ENCODE measurements at regions not wholly inside any gene's neighbourhood (a gene's known extent, or its start where the extent isn't known, plus 50 kb on each side); places are given as distances from the start of the nearest gene placed in this dataset.
A peak's percentile ranks its signal among the peaks of the same experiment; 100 is the strongest.

DNA sequence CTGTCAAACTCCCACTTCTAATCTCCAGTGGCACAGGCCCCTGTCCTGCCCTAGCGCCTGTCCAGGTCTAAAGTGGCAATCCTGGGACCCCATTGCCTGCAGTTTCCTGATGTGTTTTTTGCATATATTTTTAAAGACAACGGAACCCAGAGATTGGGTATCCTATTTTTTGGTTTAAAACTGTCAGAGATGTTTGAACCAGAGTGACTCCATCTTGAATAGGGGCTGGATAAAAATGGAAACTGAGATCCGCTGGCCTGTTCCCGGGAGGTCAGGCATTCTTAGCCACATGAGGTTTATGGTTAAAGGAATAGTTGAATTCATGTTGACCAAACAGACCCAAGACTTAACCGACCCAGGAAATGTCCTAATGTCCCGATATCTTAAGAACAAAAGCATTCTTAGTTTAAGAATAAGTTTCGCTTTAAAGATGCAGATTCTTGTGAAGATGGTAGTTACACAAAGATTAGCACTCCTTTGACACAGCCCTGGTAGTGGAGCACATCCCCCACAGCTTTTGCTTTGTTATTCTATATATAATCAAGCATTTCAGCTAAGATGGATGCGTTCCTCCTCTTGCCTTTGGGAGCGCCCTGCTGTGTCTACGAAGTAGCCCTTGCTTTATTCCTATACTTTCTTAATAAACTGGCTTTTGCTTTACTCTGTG lies 332.1 kb downstream of the UQCRFS1 start:
- ChIA-PET CTCF (no interaction called here), POLR2A (no interaction called here)
- no peak for TF ChIP-seq CTBP1 (IDR thresholded peaks at IDR 0.05; ENCODE audit: borderline replicate concordance)
- TF ChIP-seq L3MBTL2 (conservative IDR thresholded peaks at IDR 0.05), result no peak
- no peak for TF ChIP-seq FOXM1 (IDR thresholded peaks at IDR 0.05; ENCODE audit: borderline replicate concordance)
- TF ChIP-seq HDGF (IDR thresholded peaks at IDR 0.05; ENCODE audit: borderline replicate concordance), result no peak
- no peak for TF ChIP-seq FOXK2 (IDR thresholded peaks at IDR 0.05)
- no peak for TF ChIP-seq ELF4 (IDR thresholded peaks at IDR 0.05)
- TF ChIP-seq SP1 (IDR thresholded peaks at IDR 0.05), result no peak
- TF ChIP-seq, protein P1, sequence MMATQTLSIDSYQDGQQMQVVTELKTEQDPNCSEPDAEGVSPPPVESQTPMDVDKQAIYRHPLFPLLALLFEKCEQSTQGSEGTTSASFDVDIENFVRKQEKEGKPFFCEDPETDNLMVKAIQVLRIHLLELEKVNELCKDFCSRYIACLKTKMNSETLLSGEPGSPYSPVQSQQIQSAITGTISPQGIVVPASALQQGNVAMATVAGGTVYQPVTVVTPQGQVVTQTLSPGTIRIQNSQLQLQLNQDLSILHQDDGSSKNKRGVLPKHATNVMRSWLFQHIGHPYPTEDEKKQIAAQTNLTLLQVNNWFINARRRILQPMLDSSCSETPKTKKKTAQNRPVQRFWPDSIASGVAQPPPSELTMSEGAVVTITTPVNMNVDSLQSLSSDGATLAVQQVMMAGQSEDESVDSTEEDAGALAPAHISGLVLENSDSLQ (IDR thresholded peaks at IDR 0.05), result no peak
- no peak for DNase-seq (ENCODE audit: extremely low spot score)

DNA sequence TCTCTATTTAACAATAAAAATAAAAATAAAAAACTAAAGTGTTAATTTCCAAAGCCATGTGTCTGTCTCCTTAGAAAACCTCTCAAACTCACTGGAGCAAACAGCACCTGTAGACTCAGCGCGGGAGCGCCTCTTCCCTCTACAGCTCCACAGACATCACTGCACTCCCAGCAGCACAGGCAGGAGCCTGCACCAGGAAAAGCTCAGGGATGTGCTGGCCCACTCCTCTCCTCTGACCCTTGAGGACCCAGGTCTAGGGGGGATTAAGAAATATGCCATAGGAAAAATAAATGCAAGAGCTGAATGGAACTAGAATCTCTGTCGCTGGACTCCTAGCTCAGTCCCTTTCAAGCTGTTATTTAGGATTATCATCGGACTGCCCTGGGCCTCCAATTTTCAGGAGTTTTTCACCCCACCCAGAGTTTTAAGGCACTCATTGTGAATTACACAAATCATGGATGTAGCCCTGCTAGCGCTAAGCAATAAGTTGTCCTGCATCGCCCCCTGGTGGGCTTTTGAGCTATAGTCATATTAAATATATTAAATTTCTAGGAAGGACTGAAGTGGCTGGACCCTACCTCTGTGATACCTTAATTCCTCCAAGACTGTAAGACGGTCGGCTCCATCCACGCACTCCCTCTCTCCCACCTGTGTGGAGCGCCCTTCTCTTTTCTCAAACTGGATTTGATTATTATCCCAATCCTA lies 333.9 kb downstream of the UQCRFS1 start:
- POLR2A ChIA-PET, result no interaction called here
- TF ChIP-seq NFRKB (IDR thresholded peaks at IDR 0.05) (no peak), FOXM1 (IDR thresholded peaks at IDR 0.05; ENCODE audit: borderline replicate concordance) (no peak), FOXK2 (IDR thresholded peaks at IDR 0.05) (no peak), LEF1 (IDR thresholded peaks at IDR 0.05; ENCODE audit: borderline replicate concordance) (no peak)
- CTCF ChIA-PET, result interaction anchor here (0.6 to 2.1 kb wide), 4 partner anchors 10 to 636 kb away, joined by 3 to 11 read pairs (median 4); no protein-coding TSS in a partner anchor
- peak; percentile 34 for DNase-seq (ENCODE audit: extremely low spot score)

DNA sequence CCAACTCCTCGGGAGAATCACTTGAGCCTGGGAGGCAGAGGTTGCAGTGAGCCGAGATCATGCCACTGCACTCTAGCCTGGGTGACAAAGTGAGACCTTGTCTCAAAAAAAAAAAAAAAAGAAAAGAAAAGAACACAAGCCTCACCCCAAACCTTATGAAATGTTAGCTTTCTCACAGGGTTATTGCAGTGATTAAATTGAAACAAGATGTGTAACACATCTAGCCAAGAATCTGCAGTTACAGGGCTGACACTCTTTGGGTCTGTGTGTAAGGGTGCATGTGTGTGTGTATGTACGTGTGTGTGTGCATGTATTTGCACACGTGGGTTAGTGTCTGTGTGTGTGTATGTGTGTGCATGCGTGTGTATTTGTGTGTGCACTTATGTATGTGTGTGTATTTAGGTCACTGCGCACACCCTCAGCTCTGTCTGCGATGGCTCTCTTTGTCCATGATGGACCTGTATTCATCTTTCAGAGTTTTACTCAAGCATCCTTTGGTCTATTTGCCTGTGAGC lies 336.3 kb downstream of the UQCRFS1 start:
- DNase-seq (ENCODE audit: extremely low spot score), result no peak
- CTCF ChIA-PET, result no interaction called here
- no peak for TF ChIP-seq ARNT (IDR thresholded peaks at IDR 0.05)
- TF ChIP-seq FOXA1 (IDR thresholded peaks at IDR 0.05), result no peak
- TF ChIP-seq NFRKB (IDR thresholded peaks at IDR 0.05), result no peak
- no peak for TF ChIP-seq L3MBTL2 (conservative IDR thresholded peaks at IDR 0.05)
- TF ChIP-seq ZNF384 (IDR thresholded peaks at IDR 0.05), result no peak
- no peak for TF ChIP-seq ELF4 (IDR thresholded peaks at IDR 0.05)
- no peak for TF ChIP-seq HDGF (IDR thresholded peaks at IDR 0.05; ENCODE audit: borderline replicate concordance)
- TF ChIP-seq, protein P1 (IDR thresholded peaks at IDR 0.05), result no peak
- no peak for TF ChIP-seq LEF1 (IDR thresholded peaks at IDR 0.05; ENCODE audit: borderline replicate concordance)
- TF ChIP-seq SUZ12 (IDR thresholded peaks at IDR 0.05), result no peak
- TF ChIP-seq BHLHE40 (IDR thresholded peaks at IDR 0.05; ENCODE audit: borderline replicate concordance), result no peak
- TF ChIP-seq TARDBP (IDR thresholded peaks at IDR 0.05), result no peak
- no peak for TF ChIP-seq CTBP1 (IDR thresholded peaks at IDR 0.05; ENCODE audit: borderline replicate concordance)
- no peak for TF ChIP-seq SP1 (IDR thresholded peaks at IDR 0.05)
- TF ChIP-seq FOXM1 (IDR thresholded peaks at IDR 0.05; ENCODE audit: borderline replicate concordance), result no peak
- POLR2A ChIA-PET, result no interaction called here

DNA sequence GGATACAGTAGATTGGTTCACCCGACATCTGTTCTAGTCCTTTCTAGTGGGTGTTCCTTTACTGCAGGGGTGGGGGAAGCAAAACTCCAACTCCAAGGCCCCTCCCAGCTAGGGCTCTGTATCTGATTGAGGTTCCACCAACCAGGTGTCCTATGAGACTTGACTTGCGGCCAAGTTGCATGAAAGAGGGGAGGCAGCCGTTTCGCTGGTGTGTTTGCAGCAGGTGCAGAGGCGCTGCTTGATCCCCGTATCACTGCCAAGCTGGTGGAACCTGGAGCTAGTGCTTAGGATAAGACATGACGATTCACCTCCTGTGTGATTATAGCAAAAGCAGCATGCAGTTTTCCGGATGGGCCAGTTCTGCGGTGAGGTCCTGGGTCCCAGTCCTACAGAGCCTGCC lies 338.2 kb downstream of the UQCRFS1 start:
- no peak for DNase-seq (ENCODE audit: extremely low spot score)
- POLR2A ChIA-PET, result no interaction called here
- CTCF ChIA-PET, result no interaction called here
- TF ChIP-seq BHLHE40 (IDR thresholded peaks at IDR 0.05; ENCODE audit: borderline replicate concordance), result no peak
- TF ChIP-seq ZNF384 (IDR thresholded peaks at IDR 0.05), result no peak
- no peak for TF ChIP-seq FOXK2 (IDR thresholded peaks at IDR 0.05)
- TF ChIP-seq ELF4 (IDR thresholded peaks at IDR 0.05), result no peak
- TF ChIP-seq TARDBP (IDR thresholded peaks at IDR 0.05), result no peak
- no peak for TF ChIP-seq L3MBTL2 (conservative IDR thresholded peaks at IDR 0.05)
- no peak for TF ChIP-seq HDGF (IDR thresholded peaks at IDR 0.05; ENCODE audit: borderline replicate concordance)
- TF ChIP-seq FOXM1 (IDR thresholded peaks at IDR 0.05; ENCODE audit: borderline replicate concordance), result no peak

DNA sequence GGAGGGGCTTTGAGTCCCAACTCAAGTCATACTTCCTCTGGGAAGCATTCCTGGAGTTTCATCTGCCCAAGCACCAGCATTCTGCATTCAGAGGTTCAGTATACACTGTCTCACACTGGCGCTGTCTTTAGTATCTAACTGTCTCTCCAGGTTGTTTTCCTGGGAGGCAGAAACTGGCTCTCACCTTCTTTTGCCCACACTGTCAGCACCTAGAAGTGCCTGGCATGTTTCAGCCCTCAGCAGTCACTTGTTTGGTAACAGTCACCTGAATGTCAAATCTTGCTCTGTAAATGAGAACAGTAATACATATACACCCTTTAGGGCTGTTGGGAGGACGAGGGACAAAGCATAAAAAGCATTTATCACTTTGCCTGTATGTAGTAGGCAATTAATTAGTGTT lies 339.6 kb downstream of the UQCRFS1 start:
- CTCF ChIA-PET, result no interaction called here
- POLR2A ChIA-PET, result no interaction called here
- DNase-seq (ENCODE audit: extremely low spot score), result no peak
- no peak for TF ChIP-seq LEF1 (IDR thresholded peaks at IDR 0.05; ENCODE audit: borderline replicate concordance)
- TF ChIP-seq TARDBP (IDR thresholded peaks at IDR 0.05), result no peak
- TF ChIP-seq SUZ12 (IDR thresholded peaks at IDR 0.05), result no peak
- TF ChIP-seq L3MBTL2 (conservative IDR thresholded peaks at IDR 0.05), result no peak
- TF ChIP-seq HDGF (IDR thresholded peaks at IDR 0.05; ENCODE audit: borderline replicate concordance), result no peak
- no peak for TF ChIP-seq BHLHE40 (IDR thresholded peaks at IDR 0.05; ENCODE audit: borderline replicate concordance)
- no peak for TF ChIP-seq ZNF384 (IDR thresholded peaks at IDR 0.05)
- no peak for TF ChIP-seq FOXM1 (IDR thresholded peaks at IDR 0.05; ENCODE audit: borderline replicate concordance)
- TF ChIP-seq CTBP1 (IDR thresholded peaks at IDR 0.05; ENCODE audit: borderline replicate concordance), result no peak
- no peak for TF ChIP-seq FOXK2 (IDR thresholded peaks at IDR 0.05)

DNA sequence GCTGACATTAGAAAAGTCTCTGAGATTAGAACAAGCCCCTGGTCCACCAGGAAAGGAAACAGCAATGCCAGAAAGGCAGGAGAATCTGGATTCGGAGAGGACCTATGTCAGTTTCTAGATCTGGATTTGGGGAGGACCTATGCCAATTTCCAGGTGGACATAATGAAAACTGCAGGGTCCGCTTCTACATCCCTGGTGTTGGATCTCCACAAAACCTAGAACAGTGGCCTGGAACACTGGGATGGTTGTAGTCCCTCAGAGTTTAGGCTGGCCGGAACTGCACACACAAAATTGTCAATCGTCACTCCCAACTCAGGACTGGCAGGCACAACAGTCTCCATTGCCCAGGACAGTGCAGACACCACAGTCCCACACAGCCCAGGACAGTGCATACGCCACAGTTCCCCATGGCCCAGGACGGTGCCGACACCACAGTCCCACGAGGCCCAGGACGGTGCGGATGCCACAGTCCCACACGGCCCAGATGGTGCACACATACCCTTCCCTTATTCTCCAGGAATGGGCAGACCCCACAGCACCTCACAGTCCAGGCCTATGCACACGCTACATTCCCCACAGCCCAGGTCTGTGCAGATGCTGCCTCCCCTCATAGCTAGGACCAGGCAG lies 341.7 kb downstream of the UQCRFS1 start:
- TF ChIP-seq FOXA1 (IDR thresholded peaks at IDR 0.05) (no peak), SUZ12 (IDR thresholded peaks at IDR 0.05) (no peak), CTBP1 (IDR thresholded peaks at IDR 0.05; ENCODE audit: borderline replicate concordance) (no peak), BHLHE40 (IDR thresholded peaks at IDR 0.05; ENCODE audit: borderline replicate concordance) (no peak), ARNT (IDR thresholded peaks at IDR 0.05) (no peak), TARDBP (IDR thresholded peaks at IDR 0.05) (no peak), FOXK2 (IDR thresholded peaks at IDR 0.05) (no peak), FOXM1 (IDR thresholded peaks at IDR 0.05; ENCODE audit: borderline replicate concordance) (no peak), HDGF (IDR thresholded peaks at IDR 0.05; ENCODE audit: borderline replicate concordance) (no peak), ELF4 (IDR thresholded peaks at IDR 0.05) (no peak), L3MBTL2 (conservative IDR thresholded peaks at IDR 0.05) (no peak), LEF1 (IDR thresholded peaks at IDR 0.05; ENCODE audit: borderline replicate concordance) (no peak), ZNF384 (IDR thresholded peaks at IDR 0.05) (no peak), NFRKB (IDR thresholded peaks at IDR 0.05) (no peak), SP1 (IDR thresholded peaks at IDR 0.05) (no peak)
- TF ChIP-seq, protein P1 (IDR thresholded peaks at IDR 0.05), result no peak
- POLR2A ChIA-PET, result no interaction called here
- CTCF ChIA-PET, result no interaction called here
- DNase-seq (ENCODE audit: extremely low spot score), result no peak
